ENCODE measurements at regions not wholly inside any gene's neighbourhood (a gene's known extent, or its start where the extent isn't known, plus 50 kb on each side); places are given as distances from the start of the nearest gene placed in this dataset.

DNA sequence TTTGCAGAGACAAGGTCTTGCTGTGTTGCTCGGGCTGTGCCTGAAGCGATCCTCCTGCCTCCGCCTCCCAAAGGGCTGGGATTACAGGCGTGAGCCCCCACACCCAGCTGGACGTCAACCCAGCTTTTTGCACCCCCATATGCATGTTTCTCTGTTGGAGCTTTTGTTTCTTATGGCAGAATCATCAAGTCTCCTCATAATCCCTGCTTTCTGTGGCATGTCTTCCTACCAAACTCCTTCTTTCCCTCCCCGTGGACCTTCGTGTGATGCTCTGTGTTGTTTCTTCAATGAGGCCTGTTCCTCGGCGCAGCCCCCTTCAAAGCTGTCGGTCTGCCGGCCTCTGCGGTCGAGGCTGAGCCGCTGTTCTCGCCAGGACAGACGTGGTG lies 71.6 kb downstream of the METRNL start:
- peaks cover 19% of the 10 kb centered on the region for H3K4me1 ChIP-seq

DNA sequence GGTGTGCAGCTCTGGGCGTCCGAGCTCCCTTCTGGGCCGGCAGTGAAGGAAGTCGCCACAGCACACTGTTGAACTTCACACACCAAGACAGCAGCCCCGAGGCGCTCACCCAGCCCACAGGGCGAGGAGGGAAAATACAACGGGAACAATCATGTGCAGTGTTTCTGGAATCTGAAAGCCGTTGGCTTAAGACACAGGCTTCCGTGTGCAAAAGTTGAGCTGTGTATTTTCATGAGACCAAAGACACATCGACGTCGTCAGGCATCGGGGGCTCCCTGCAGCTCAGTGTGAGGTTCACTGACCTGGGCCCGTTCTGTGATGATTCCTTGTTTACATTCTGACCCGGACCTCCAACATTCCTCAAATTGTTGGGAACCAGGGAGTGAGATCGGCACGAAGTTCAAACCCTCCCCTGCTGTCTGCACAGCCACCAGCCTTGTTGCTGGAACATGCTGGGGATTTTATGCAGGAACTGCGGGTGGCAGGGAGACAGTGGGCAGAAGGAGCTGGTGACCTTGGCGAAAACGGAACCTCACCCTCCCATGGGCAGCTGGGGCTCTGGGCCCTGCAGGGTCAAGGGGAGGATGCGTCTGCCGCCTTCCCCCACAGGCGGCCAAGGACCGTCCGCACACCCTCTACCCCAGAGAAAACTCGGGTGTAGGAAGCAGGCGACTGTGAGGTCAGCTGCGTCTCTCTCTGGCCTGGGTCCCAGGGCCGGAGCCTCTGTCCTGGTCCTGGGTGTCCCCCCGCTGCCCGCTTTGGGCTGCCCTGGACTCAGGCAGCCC lies 72.2 kb downstream of the METRNL start:
- H3K4me3 ChIP-seq, result no peak overlapping the region
- H3K27ac ChIP-seq, result peak overlapping the region; percentile 17
- intact Hi-C loops (cut with DNase I), result no loop called here
- no peaks in the 10 kb centered on the region for H3K27me3 ChIP-seq
- H3K36me3 ChIP-seq, result no peaks in the 10 kb centered on the region
- no peaks in the 10 kb centered on the region for H3K9me3 ChIP-seq
- peak; percentile 75 to 85 for DNase-seq (ENCODE audit: extremely low spot score in 2 of 2)
- peaks cover 22% of the 10 kb centered on the region for H3K4me1 ChIP-seq
- TF ChIP-seq POLR2A (IDR thresholded peaks at IDR 0.05) (no peak), POLR2AphosphoS5 (IDR thresholded peaks at IDR 0.05; ENCODE audit: insufficient read depth in 1 of 2, low read depth in 1 of 2) (no peak)
- TF ChIP-seq, protein P1, sequence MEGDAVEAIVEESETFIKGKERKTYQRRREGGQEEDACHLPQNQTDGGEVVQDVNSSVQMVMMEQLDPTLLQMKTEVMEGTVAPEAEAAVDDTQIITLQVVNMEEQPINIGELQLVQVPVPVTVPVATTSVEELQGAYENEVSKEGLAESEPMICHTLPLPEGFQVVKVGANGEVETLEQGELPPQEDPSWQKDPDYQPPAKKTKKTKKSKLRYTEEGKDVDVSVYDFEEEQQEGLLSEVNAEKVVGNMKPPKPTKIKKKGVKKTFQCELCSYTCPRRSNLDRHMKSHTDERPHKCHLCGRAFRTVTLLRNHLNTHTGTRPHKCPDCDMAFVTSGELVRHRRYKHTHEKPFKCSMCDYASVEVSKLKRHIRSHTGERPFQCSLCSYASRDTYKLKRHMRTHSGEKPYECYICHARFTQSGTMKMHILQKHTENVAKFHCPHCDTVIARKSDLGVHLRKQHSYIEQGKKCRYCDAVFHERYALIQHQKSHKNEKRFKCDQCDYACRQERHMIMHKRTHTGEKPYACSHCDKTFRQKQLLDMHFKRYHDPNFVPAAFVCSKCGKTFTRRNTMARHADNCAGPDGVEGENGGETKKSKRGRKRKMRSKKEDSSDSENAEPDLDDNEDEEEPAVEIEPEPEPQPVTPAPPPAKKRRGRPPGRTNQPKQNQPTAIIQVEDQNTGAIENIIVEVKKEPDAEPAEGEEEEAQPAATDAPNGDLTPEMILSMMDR (IDR thresholded peaks at IDR 0.05), result no peak

More for the DNA sequence above, 71.6 kb downstream of the METRNL start:
- no peaks in the 10 kb centered on the region for H3K36me3 ChIP-seq
- TF ChIP-seq POLR2AphosphoS5 (IDR thresholded peaks at IDR 0.05; ENCODE audit: insufficient read depth in 1 of 2, low read depth in 1 of 2) (no peak), POLR2A (IDR thresholded peaks at IDR 0.05) (no peak)
- TF ChIP-seq, protein P1 (IDR thresholded peaks at IDR 0.05), result no peak
- no peak for DNase-seq (ENCODE audit: extremely low spot score in 2 of 2)
- H3K27ac ChIP-seq, result peak overlapping the region; percentile 17
- no peaks in the 10 kb centered on the region for H3K27me3 ChIP-seq
- H3K4me3 ChIP-seq, result no peak overlapping the region
- intact Hi-C loops (cut with DNase I), result no loop called here
- H3K9me3 ChIP-seq, result no peaks in the 10 kb centered on the region

DNA sequence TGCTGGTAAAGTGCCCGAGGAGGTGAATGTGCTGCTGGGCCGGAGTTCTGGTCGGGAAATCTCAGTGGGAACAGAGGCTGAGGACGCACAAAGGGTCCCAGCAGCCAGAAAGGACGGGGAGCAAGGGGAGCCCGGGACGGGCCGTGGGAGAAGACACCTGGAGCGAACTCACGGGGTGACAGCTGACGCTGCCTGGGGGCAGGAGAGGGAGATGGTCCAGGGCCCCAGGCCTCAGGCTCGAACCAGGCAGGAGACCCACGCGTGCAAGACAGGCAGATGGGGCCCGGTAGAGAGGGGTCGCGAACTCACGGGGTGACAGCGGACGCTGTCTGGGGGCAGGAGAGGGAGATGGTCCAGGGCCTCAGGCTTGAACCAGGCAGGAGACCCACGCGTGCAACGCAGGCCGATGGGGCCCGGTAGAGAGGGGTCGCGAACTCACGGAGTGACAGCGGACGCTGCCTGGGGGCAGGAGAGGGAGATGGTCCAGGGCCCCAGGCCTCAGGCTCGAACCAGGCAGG lies 72.9 kb downstream of the METRNL start:
- Histone ChIP-seq H3K4me1 (peaks cover 22% of the 10 kb centered on the region), H3K9me3 (no peaks in the 10 kb centered on the region), H3K27me3 (no peaks in the 10 kb centered on the region), H3K4me3 (no peak overlapping the region), H3K36me3 (no peaks in the 10 kb centered on the region), H3K27ac (no peak overlapping the region)
- intact Hi-C loops (cut with DNase I), result no loop called here
- DNase-seq (ENCODE audit: extremely low spot score in 2 of 2), result peak; percentile 69 to 85
- TF ChIP-seq POLR2A (IDR thresholded peaks at IDR 0.05) (no peak), POLR2AphosphoS5 (IDR thresholded peaks at IDR 0.05; ENCODE audit: insufficient read depth in 1 of 2, low read depth in 1 of 2) (no peak)
- TF ChIP-seq, protein P1 (IDR thresholded peaks at IDR 0.05), result no peak

- H3K36me3 ChIP-seq, result no peaks in the 10 kb centered on the region
- peaks cover 22% of the 10 kb centered on the region for H3K4me1 ChIP-seq
- peak in 1 of 2 donors; percentile 72 for DNase-seq (ENCODE audit: extremely low spot score in 2 of 2)
- H3K9me3 ChIP-seq, result no peaks in the 10 kb centered on the region
- TF ChIP-seq POLR2A (IDR thresholded peaks at IDR 0.05) (no peak), POLR2AphosphoS5 (IDR thresholded peaks at IDR 0.05; ENCODE audit: insufficient read depth in 1 of 2, low read depth in 1 of 2) (no peak)
- TF ChIP-seq, protein P1 (IDR thresholded peaks at IDR 0.05), result no peak
- H3K27me3 ChIP-seq, result no peaks in the 10 kb centered on the region
- H3K4me3 ChIP-seq, result no peak overlapping the region
- H3K27ac ChIP-seq, result peak overlapping the region; percentile 85
- intact Hi-C loops (cut with DNase I), result no loop called here
These were observed 73.6 kb downstream of the METRNL start for GRCh38 chr17:83152745-83153611.

All from vagina (tissue), 2 donors.